HG02885 (cell line): ENCODE measurements at regions not wholly inside any gene's neighbourhood (a gene's known extent, or its start where the extent isn't known, plus 50 kb on each side); places are given as distances from the start of the nearest gene placed in this dataset.
"Not testable (repeated sequence)": the region's sequence is repeated elsewhere in the genome, so short reads cannot be mapped to it uniquely, and the experiment has no call there.

Source experiments
- ATAC-seq: cut with Tn5 transposase; IDR thresholded peaks from one replicate; pipeline ENCODE4 v1.9.1; 2021; ENCODE audit warnings: mild to moderate bottlenecking; ENCODE audit not compliant: unreplicated experiment, poor library complexity

DNA sequence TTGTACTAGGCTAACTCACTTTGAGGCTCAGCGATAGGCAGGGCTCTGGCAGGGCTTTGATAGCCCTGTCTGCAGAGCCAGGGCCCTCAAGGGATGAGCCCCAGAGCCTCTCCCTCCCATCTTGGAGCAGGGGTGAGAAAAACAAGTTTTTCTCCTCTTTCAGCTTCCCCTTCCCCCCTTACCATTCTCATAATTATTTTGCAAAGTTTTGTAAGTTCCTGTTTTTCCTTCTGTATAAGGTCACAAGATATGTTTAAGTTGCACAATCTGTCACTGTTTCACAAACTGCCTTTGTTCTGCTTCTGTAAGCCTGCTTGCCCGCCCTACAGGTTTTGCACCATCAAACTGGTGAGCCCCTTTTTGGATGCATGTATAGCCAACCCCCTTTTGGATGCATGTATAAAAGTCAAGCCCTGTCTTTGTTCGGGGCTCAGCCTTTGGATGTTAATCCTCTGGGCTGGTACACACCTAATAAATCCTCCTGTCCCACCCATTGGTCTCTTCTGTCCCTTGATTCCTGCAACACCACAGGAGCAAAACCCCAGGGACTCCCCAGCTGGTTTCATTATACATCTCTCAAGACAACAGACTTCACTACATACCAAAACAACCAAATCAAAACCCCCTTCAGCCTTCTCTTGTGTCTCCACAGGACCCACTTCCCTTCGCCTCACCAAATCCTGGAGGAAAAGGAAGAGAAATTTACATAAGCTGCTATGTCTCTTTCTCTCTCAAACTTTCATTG, 52.5 kb upstream of the RESF1 start:
- peak; percentile 49 for ATAC-seq

DNA sequence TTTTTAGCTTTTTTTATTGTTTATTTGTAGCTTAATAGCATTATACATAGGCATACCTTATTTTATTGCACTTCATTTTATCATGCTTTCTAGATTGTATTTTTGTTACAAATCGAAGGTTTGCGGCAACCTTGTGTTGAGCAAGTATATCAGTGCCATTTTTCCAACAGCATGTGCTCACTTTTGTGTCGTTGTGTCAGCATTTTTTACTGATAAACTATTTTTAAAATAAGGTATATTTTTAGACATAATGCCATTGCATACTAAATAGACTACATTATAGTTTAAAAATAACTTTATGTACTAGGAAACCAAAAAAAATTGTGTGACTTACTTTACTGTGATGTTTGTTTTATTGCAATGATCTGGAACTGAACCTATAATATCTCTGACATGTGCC, 56.2 kb upstream of the RESF1 start:
- no peak for ATAC-seq

DNA sequence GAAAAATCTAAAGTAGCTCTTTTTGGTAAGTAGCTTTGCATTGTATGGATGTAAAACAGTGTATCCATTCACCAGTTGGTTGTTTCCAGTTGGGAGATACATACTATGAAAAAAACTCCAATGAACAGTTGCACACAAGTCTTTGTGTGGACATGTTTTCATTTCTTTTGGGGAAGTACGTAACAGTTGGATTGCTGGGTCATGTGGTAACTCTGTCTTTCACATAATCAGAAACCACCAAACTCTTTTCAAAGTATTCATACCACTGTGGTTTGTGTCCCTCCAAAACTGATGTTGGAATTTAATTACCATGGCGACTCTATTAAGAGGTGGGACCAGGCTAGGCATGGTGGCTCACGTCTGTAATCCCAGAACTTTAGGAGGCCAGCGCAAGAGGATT, 58.9 kb upstream of the RESF1 start:
- ATAC-seq: no peak

DNA sequence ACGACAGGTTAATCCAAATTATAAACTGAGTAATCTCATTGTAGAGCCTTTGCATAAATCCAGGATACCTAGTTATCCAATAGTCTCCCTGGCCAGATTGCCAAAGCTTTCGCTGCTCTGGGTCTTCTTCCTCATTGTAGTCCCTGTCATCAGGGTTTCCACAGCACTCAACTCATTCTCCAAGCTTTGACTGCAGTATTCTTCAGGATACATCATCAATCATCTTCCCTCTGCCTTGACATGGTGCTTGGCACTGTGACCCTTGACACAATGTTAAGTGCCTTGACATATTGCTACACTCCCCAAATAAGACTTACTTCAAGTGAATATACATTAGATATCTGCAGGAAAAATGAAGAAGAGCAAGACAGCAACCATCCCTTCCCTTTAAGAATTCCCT, 60.1 kb upstream of the RESF1 start:
- ATAC-seq: no peak

- ATAC-seq: no peak
These were observed 61.3 kb upstream of the RESF1 start for GRCh38 chr12:31897781-31898503.

DNA sequence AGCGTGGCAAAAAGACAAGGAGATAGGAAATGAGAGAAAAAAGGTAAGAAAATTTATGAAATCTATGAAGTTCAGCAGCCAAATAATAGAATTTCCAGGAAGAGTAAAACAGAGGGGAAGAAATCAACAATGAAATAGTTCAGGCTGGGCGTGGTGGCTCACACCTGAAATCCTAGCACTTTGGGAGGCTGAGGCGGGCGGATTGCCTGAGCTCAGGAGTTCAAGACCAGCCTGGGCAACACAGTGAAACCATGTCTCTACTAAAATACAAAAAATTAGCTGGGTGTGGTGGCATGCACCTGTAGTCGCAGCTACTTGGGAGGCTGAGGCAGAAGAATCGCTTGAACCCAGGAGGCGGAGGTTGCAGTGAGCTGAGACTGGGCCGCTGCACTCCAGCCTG, 62.1 kb upstream of the RESF1 start:
- not testable (repeated sequence) for ATAC-seq

DNA sequence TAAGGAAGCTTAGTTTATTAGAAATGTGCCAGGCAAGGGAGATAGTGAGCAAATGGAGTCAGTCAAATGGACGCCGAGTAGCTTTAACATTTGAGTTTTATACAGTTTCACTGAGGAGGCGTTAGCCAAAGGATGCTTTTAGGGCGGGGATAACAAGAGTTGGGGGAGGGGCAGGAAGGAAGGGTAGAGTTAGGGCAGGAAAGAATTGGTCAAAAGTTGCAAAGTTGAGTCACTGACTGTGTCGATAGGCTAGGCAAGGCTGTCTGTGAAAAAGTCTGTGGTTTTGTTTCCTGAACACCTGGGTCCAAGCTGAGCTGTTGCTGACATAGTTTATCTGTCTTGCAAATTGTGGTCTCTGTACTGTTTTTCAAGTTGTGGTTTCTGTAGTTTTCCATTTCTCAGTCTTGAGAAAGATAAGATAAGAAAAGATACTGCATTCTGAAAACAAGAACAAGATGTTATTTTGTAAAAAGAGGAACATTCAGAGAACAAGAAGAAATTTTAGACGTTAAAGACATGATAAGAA, 62.6 kb upstream of the RESF1 start:
- ATAC-seq: peak; percentile 100

DNA sequence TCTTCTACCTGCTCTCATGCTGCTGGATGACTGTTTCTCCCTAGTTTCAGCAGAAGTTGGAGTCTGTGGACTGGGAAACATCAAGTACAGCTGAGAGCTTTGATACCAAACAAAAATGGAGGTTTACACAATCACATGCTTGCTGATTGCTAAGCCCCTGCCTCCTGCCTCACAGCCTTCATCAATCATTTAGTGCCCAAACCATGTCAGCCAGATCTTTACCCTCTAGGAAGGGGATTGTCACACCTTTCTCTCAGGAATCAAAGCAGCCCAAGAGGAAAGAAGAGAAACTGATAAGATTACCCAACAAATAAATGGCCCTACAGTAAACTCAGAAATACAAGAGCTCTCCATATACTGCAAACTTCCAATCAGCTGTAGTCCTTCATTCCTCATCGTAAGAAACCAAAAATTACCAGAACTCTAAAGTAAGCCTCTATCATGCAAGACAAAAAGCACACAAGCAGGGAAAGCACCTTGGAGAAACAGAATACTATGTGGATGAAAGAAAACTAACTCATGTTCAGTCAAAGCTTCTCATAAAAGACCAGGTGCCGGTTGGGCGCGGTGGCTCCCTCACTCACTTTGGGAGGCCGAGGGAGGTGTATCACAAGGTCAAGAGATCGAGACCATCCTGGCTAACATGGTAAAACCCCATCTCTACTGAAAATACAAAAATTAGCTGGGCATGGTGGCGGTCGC, 63.6 kb upstream of the RESF1 start:
- no peak for ATAC-seq

- peak; percentile 44 for ATAC-seq
These were observed 68.6 kb upstream of the RESF1 start for GRCh38 chr12:31890295-31891285.

DNA sequence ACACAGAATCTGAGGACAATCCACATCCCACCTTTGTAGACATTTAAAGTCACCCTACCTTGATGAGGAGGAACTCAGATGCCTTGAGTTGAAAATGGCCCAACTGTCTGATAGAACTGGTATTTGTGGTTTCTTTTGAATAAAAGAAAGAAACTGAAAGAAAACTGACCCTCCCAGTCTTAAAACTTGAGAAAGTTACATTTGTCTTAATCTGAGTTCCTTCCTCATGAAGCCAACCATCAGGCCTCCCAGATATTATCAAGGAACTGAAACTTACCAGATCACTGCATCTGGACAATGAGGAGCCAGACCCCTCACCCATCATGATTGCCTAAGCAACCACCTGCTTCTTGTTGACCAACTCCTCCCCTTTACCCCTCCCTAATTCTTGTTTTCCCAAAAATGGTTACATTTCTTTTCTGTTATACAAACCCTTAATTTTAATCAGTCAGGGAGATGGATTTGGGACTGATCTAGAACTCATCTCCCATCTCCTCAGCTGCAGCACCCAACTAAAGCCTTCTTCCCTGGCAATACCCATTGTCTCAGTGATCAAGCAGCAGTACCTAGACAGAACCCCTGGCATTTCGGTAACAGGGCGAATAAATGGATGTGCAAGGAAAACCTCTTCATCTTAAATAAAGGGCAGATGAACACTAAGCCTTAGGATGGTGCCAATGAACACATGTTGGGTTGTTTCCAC, 72.0 kb upstream of the RESF1 start:
- ATAC-seq: no peak

DNA sequence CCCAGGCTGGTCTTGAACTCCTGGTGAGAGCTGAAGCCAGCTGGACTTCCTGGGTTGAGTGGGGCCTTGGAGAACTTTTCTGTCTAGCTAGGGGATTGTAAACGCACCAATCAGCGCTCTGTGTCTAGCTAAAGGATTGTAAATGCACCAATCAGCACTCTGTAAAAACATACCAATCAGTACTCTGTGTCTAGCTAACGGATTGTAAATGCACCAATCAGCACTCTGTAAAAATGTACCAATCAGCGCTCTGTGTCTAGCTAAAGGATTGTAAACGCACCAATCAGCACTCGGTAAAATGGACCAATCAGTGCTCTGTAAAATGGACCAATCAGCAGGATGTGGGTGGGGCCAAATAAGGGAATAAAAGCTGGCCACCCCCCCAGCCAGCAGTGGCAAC, 76.5 kb upstream of the RESF1 start:
- not testable (repeated sequence) for ATAC-seq

GRCh38 chr12:31880340-31880739, 78.9 kb upstream of the RESF1 start:
- no peak for ATAC-seq

DNA sequence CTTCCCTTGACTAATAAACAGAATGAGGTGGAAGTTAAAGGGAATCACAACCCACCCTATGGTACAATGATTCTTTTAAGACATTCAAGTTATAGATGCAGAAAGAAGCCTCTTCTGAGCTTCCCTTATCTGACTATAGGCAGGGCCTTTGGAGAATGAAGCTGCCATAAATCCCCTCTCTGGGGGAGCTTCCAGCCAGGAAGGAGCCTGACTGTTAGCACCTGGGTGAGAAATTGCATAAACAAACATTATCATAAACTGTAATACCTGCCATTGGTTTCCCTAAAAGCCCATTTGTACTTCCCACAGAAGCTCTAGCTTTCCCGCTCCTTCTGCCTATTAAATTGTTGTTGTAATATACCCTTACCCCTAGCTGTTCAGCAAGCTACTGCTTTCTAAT, 81.3 kb upstream of the RESF1 start:
- no peak for ATAC-seq

GRCh38 chr12:31876568-31877424, 82.4 kb upstream of the RESF1 start:
- ATAC-seq: no peak

DNA sequence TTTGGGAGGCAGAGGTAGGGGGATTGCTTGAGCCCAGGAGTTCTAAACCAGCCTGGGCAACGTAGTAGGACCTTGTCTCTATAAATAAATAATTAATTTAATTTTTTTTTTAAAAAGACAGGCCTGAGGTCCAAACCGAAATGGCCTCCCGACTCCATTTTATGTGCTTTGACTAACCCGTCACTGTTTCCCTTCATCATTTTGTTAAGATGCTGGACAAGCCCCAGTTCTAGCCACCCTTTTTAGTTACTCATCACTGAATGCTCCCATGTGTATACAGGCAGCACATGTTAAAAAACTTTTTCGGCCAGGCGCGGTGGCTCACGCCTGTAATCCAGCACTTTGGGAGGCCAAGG, 83.6 kb upstream of the RESF1 start:
- ATAC-seq: no peak

GRCh38 chr12:31874961-31875608, 84.1 kb upstream of the RESF1 start:
- ATAC-seq: no peak

GRCh38 chr12:31872831-31873604, 86.2 kb upstream of the RESF1 start:
- ATAC-seq: no peak
